Fibroblast of pulmonary artery (primary cell): ENCODE measurements at regions not wholly inside any gene's neighbourhood (a gene's known extent, or its start where the extent isn't known, plus 50 kb on each side); places are given as distances from the start of the nearest gene placed in this dataset.

Experiments
- DNase-seq: peaks from one replicate; pipeline ENCODE4 v3.0.0-alpha.2; 2010; ENCODE audit warnings: low read depth
- H3K4me3 ChIP-seq: replicated peaks from 2 replicates; pipeline ENCODE4 v1.5.1; 2011; ENCODE audit warnings: low read depth, mild to moderate bottlenecking, control low read depth, low read length, moderate library complexity
- CTCF ChIP-seq: IDR thresholded peaks from 2 replicates; pipeline ENCODE4 v1.5.1; 2011; ENCODE audit warnings: mild to moderate bottlenecking, control low read depth, low read length, inconsistent platforms; ENCODE audit errors: missing control alignments

GRCh38 chr5:39542511-39543285 is 117.9 kb upstream of the DAB2 start:
- DNase-seq, result no peak
- H3K4me3 ChIP-seq, result no peak overlapping the region
- no peak for TF ChIP-seq CTCF

GRCh38 chr5:39541920-39542319 is 117.1 kb upstream of the DAB2 start:
- no peak for TF ChIP-seq CTCF
- no peak for DNase-seq
- H3K4me3 ChIP-seq, result no peak overlapping the region

- H3K4me3 ChIP-seq, result no peak overlapping the region
- DNase-seq, result no peak
- no peak for TF ChIP-seq CTCF
These were observed 114.7 kb upstream of the DAB2 start for GRCh38 chr5:39539470-39539869.

GRCh38 chr5:39534690-39535089 is 109.9 kb upstream of the DAB2 start:
- H3K4me3 ChIP-seq, result no peak overlapping the region
- no peak for DNase-seq
- TF ChIP-seq CTCF, result no peak

- no peak for DNase-seq
- no peak overlapping the region for H3K4me3 ChIP-seq
- TF ChIP-seq CTCF, result no peak
These were observed 109.0 kb upstream of the DAB2 start for GRCh38 chr5:39533749-39534148.

- DNase-seq, result no peak
- no peak overlapping the region for H3K4me3 ChIP-seq
- no peak for TF ChIP-seq CTCF
These were observed 107.7 kb upstream of the DAB2 start for GRCh38 chr5:39532511-39532910.

GRCh38 chr5:39531306-39531705 is 106.5 kb upstream of the DAB2 start:
- no peak overlapping the region for H3K4me3 ChIP-seq
- TF ChIP-seq CTCF, result no peak
- DNase-seq, result no peak
